Lower leg skin (tissue), 3 donors: ENCODE measurements at regions not wholly inside any gene's neighbourhood (a gene's known extent, or its start where the extent isn't known, plus 50 kb on each side); places are given as distances from the start of the nearest gene placed in this dataset.

ENCODE experiments used
- CTCF ChIP-seq, 3 donors: fragments of 450-650 bp; IDR thresholded peaks; one replicate each; pipeline ENCODE4 v1.5.1; 2016; ENCODE audit warnings: antibody characterized with exemption in 3 of 3, mild to moderate bottlenecking in 3 of 3, moderate library complexity in 2 of 3
- POLR2A ChIP-seq, 2 donors: fragments of 450-650 bp; IDR thresholded peaks; one replicate each; pipeline ENCODE4 v1.6.1; 2016 to 2017; ENCODE audit warnings: antibody characterized with exemption in 2 of 2, mild to moderate bottlenecking in 1 of 2, moderate library complexity in 1 of 2

GRCh38 chr2:46816846-46817726, 98.5 kb downstream of the MCFD2 start:
- TF ChIP-seq CTCF (IDR thresholded peaks at IDR 0.05), result no peak
- no peak for TF ChIP-seq POLR2A (IDR thresholded peaks at IDR 0.05)
